ENCODE measurements at regions not wholly inside any gene's neighbourhood (a gene's known extent, or its start where the extent isn't known, plus 50 kb on each side); places are given as distances from the start of the nearest gene placed in this dataset.

GRCh38 chr7:55274156-55274555 lies 91.0 kb upstream of the LANCL2 start:
- TF ChIP-seq CTCF (conservative IDR thresholded peaks at IDR 0.05) (no peak), EZH2 (IDR thresholded peaks at IDR 0.05; ENCODE audit: low read depth) (no peak)
